Skeletal muscle tissue (tissue), 3 donors: ENCODE measurements at regions not wholly inside any gene's neighbourhood (a gene's known extent, or its start where the extent isn't known, plus 50 kb on each side); places are given as distances from the start of the nearest gene placed in this dataset.

Experiments
- H3K27ac ChIP-seq: one replicate; pipeline ENCODE4 v1.7.0; 2013; ENCODE audit warnings: mild to moderate bottlenecking, low read depth, low read length, inconsistent platforms
- H3K27me3 ChIP-seq, 3 donors: one replicate each; pipeline ENCODE4 v1.7.0; 2013; ENCODE audit warnings: low read length in 3 of 3; ENCODE audit not compliant: control insufficient read depth in 3 of 3, insufficient read depth in 3 of 3
- H3K36me3 ChIP-seq, 3 donors: one replicate each; pipeline ENCODE4 v1.7.0; 2013; ENCODE audit warnings: low read length in 3 of 3; ENCODE audit not compliant: control insufficient read depth in 3 of 3, insufficient read depth in 3 of 3
- H3K4me1 ChIP-seq, 3 donors: one replicate each; pipeline ENCODE4 v1.7.0; 2013; ENCODE audit warnings: low read length in 3 of 3, mild to moderate bottlenecking in 3 of 3; ENCODE audit not compliant: control insufficient read depth in 3 of 3, insufficient read depth in 3 of 3
- H3K4me3 ChIP-seq, 3 donors: one replicate each; pipeline ENCODE4 v1.7.0; 2013; ENCODE audit warnings: low read length in 3 of 3
- H3K9ac ChIP-seq, 3 donors: one replicate each; pipeline ENCODE4 v1.7.0; 2013; ENCODE audit warnings: low read length in 3 of 3, mild to moderate bottlenecking in 3 of 3, moderate library complexity in 2 of 3, low read depth in 1 of 3
- H3K9me3 ChIP-seq, 3 donors: one replicate each; pipeline ENCODE4 v1.7.0; 2013; ENCODE audit warnings: low read length in 3 of 3; ENCODE audit not compliant: control insufficient read depth in 3 of 3
- donor health status: Osteomylitis.

GRCh38 chr5:14004598-14005394 is 60.3 kb upstream of the DNAH5 start:
- Histone ChIP-seq H3K36me3 (no peaks in the 10 kb centered on the region), H3K27ac (no peak overlapping the region), H3K27me3 (no peaks in the 10 kb centered on the region), H3K4me3 (no peak overlapping the region), H3K9me3 (peaks cover 0 to 3% (median 0%) of the 10 kb centered on the region in 3 donors), H3K9ac (no peak overlapping the region), H3K4me1 (peaks cover 0 to 6% (median 0%) of the 10 kb centered on the region in 3 donors)

DNA sequence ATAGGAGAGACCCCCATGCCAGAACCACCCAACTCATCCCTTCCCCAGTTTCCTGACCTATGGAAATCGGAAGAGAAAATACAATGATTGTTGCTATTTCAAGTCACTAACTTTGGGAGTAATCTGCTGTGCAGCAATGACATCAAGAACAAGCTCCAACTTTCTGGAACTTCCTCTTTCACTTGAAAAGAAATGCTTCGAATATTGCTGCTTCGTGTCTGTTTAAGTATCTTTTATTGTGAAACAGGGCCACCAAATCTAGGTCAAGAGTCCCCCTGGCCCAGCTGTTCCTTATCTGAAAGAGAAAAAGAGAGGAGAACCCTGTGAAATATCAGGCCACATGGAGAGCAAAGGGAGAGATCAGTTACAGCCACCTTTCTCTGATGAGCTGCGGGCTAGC is 59.4 kb upstream of the DNAH5 start:
- Histone ChIP-seq H3K9ac (no peak overlapping the region), H3K9me3 (peaks cover 0 to 3% (median 0%) of the 10 kb centered on the region in 3 donors), H3K27ac (no peak overlapping the region), H3K36me3 (no peaks in the 10 kb centered on the region), H3K27me3 (no peaks in the 10 kb centered on the region), H3K4me3 (no peak overlapping the region), H3K4me1 (peaks cover 0 to 3% (median 0%) of the 10 kb centered on the region in 3 donors)

DNA sequence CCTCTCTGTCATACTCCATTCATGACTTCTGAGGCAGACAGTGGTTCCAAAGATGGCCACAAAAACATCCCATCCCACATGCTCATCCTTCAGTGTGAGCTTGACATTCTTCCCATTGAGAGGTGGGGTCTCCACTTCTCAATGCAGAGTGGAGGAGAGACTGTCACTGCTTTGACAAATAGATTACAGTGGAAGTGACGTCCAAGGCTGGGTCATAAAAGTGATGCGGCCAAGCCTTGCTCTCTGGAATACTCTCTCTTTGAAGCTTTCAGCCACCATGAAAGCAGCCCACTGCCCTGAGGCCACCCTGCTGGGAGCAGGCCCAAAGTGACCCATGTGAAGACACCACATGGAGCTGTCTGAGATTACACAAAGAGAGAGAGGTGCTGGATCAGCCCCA is 59.0 kb upstream of the DNAH5 start:
- Histone ChIP-seq H3K4me3 (no peak overlapping the region), H3K27ac (no peak overlapping the region), H3K4me1 (no peaks in the 10 kb centered on the region), H3K36me3 (no peaks in the 10 kb centered on the region), H3K27me3 (no peaks in the 10 kb centered on the region), H3K9ac (no peak overlapping the region), H3K9me3 (peaks cover 0 to 3% (median 0%) of the 10 kb centered on the region in 3 donors)

GRCh38 chr5:13998254-13998653 is 53.8 kb upstream of the DNAH5 start:
- Histone ChIP-seq H3K9ac (no peak overlapping the region), H3K36me3 (no peaks in the 10 kb centered on the region), H3K9me3 (no peaks in the 10 kb centered on the region), H3K27ac (no peak overlapping the region), H3K4me3 (no peak overlapping the region), H3K27me3 (no peaks in the 10 kb centered on the region), H3K4me1 (peaks cover 0 to 5% (median 5%) of the 10 kb centered on the region in 3 donors)

DNA sequence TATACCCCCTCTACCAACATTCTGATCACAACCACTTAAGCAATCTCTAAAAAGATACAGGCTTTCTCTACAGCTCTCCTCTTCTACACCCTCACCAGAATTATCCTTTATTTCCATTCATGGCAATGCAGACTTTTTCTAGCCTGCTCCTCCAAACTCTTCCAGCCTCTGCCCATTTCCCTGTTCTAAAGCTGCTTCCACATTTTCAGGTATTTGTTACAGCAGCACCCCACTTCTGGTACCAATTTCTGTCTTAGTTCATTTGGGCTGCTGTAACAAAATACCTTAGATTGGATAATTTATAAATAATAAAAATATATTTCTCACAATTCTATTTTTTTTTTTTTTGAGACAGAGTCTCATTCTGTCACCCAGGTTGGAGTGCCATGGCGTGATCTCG is 53.0 kb upstream of the DNAH5 start:
- H3K27me3 ChIP-seq: no peaks in the 10 kb centered on the region
- no peaks in the 10 kb centered on the region for H3K9me3 ChIP-seq
- no peak overlapping the region for H3K27ac ChIP-seq
- no peaks in the 10 kb centered on the region for H3K36me3 ChIP-seq
- no peak overlapping the region for H3K4me3 ChIP-seq
- H3K9ac ChIP-seq: no peak overlapping the region
- peaks cover 0 to 5% (median 5%) of the 10 kb centered on the region in 3 donors for H3K4me1 ChIP-seq

DNA sequence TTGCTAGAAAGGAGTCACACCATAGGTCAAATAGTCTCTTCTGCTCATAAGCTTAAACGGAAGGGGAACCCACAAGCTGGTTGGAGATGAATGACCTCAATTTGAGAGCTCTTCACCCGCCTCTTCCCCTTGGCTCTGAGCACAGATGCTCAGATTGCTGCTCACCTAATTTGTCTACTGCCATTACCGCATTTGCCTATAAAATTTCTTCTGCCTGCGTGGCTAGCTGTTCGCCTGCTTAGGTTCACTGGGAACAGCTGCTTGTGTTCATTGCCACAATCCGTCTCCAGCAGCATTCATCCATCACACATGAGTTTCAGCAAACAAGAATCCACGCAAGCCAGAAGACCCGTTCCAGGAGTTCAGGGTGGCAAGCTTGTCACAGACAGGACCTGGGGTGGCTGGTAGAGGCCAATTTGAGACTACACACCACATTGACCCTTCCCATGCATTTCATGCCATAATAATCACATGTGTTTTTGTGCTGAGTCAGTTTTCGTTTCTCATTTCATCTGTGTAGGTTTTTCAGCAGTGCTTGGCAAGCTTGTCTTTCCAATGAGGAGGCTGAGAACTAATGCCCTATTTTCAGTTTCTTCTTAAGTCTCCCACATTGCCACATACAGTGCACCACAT is 50.2 kb upstream of the DNAH5 start:
- Histone ChIP-seq H3K4me3 (no peak overlapping the region), H3K9me3 (no peaks in the 10 kb centered on the region), H3K27ac (no peak overlapping the region), H3K4me1 (peaks cover 0 to 5% (median 5%) of the 10 kb centered on the region in 3 donors), H3K27me3 (no peaks in the 10 kb centered on the region), H3K36me3 (no peaks in the 10 kb centered on the region), H3K9ac (no peak overlapping the region)
